ENCODE measurements at regions not wholly inside any gene's neighbourhood (a gene's known extent, or its start where the extent isn't known, plus 50 kb on each side); places are given as distances from the start of the nearest gene placed in this dataset.

GRCh38 chr2:241985986-241986329 is 116.4 kb downstream of the RTP5 start:
- WGBS: 70% methylated on average over 5 of the region's 5 CpGs
- Histone ChIP-seq H3K27me3 (no peaks in the 10 kb centered on the region), H3K4me3 (no peak overlapping the region), H3K36me3 (no peaks in the 10 kb centered on the region), H3K4me1 (no peaks in the 10 kb centered on the region), H3K9me3 (no peaks in the 10 kb centered on the region), H3K27ac (no peak overlapping the region)
- TF ChIP-seq POLR2AphosphoS5 (IDR thresholded peaks at IDR 0.05): no peak
- no peak for TF ChIP-seq POLR2A (IDR thresholded peaks at IDR 0.05)
- no peak for TF ChIP-seq EP300 (IDR thresholded peaks at IDR 0.05)
- TF ChIP-seq, protein P1, sequence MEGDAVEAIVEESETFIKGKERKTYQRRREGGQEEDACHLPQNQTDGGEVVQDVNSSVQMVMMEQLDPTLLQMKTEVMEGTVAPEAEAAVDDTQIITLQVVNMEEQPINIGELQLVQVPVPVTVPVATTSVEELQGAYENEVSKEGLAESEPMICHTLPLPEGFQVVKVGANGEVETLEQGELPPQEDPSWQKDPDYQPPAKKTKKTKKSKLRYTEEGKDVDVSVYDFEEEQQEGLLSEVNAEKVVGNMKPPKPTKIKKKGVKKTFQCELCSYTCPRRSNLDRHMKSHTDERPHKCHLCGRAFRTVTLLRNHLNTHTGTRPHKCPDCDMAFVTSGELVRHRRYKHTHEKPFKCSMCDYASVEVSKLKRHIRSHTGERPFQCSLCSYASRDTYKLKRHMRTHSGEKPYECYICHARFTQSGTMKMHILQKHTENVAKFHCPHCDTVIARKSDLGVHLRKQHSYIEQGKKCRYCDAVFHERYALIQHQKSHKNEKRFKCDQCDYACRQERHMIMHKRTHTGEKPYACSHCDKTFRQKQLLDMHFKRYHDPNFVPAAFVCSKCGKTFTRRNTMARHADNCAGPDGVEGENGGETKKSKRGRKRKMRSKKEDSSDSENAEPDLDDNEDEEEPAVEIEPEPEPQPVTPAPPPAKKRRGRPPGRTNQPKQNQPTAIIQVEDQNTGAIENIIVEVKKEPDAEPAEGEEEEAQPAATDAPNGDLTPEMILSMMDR (IDR thresholded peaks at IDR 0.05): no peak
- DNase-seq (ENCODE audit: low spot score in 2 of 2): peak in 1 of 2 donors; percentile 29

DNA sequence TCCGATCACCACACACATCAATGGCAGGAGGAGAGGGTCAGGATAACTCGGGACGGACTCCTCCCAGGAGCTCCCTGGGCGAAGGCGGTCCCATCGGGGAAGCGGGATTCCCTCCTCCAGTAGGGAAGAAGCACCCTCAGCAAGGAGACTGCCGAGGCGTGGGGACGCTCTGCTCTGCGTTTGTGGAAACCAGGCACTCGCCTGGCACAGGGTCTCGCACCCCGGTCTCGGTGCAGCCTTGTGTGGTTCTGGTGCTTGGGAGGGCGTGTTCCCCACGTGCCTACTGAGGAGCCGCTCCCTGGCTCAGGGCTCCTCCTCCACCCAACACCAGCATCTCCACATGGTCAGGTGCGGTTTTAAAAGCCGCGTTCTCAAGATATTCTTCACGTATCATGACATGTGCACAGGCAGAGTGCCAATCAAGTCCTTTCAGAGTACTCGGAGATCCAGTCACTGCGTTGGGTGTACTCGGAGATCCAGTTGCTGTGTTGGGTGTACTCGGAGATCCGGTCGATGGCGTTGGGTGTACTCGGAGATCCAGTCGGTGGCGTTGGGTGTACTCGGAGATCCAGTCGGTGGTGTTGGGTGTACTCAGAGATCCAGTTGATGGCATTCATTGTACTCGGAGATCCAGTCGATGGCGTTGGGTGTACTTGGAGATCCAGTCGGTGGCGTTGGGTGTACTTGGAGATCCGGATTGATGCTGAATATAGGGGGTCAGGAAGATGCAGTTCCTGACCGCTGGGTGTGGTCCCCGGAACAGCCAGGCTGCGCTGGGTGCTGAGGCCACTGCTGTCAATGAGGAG is 117.5 kb downstream of the RTP5 start:
- Histone ChIP-seq H3K9me3 (no peaks in the 10 kb centered on the region), H3K4me3 (no peak overlapping the region), H3K27me3 (no peaks in the 10 kb centered on the region), H3K27ac (no peak overlapping the region), H3K4me1 (no peaks in the 10 kb centered on the region), H3K36me3 (no peaks in the 10 kb centered on the region)
- no peak for TF ChIP-seq POLR2A (IDR thresholded peaks at IDR 0.05)
- no peak for TF ChIP-seq EP300 (IDR thresholded peaks at IDR 0.05)
- TF ChIP-seq, protein P1 (IDR thresholded peaks at IDR 0.05): no peak
- TF ChIP-seq POLR2AphosphoS5 (IDR thresholded peaks at IDR 0.05): no peak
- WGBS: 83% methylated on average over 32 of the region's 43 CpGs
- DNase-seq (ENCODE audit: low spot score in 2 of 2): peak in 1 of 2 donors; percentile 65

- no peaks in the 10 kb centered on the region for H3K9me3 ChIP-seq
Measured at GRCh38 chr2:241987726-241988125, 118.2 kb downstream of the RTP5 start.

GRCh38 chr2:241988146-241988545 is 118.6 kb downstream of the RTP5 start:
- Histone ChIP-seq H3K27ac (no peak overlapping the region), H3K9me3 (no peaks in the 10 kb centered on the region), H3K4me3 (no peak overlapping the region), H3K36me3 (no peaks in the 10 kb centered on the region), H3K27me3 (no peaks in the 10 kb centered on the region), H3K4me1 (no peaks in the 10 kb centered on the region)
- peak; percentile 36 to 62 for DNase-seq (ENCODE audit: low spot score in 2 of 2)
- TF ChIP-seq EP300 (IDR thresholded peaks at IDR 0.05): no peak
- 88% methylated on average over 11 of the region's 11 CpGs for WGBS

More at GRCh38 chr2:241987726-241988125, 118.2 kb downstream of the RTP5 start:
- 93% methylated on average over 24 of the region's 24 CpGs for WGBS
- H3K27me3 ChIP-seq: no peaks in the 10 kb centered on the region
- no peak for TF ChIP-seq EP300 (IDR thresholded peaks at IDR 0.05)
- TF ChIP-seq POLR2AphosphoS5 (IDR thresholded peaks at IDR 0.05): no peak
- TF ChIP-seq POLR2A (IDR thresholded peaks at IDR 0.05): no peak
- TF ChIP-seq, protein P1 (IDR thresholded peaks at IDR 0.05): no peak
- H3K36me3 ChIP-seq: no peaks in the 10 kb centered on the region
- no peak overlapping the region for H3K27ac ChIP-seq
- no peaks in the 10 kb centered on the region for H3K4me1 ChIP-seq
- no peak overlapping the region for H3K4me3 ChIP-seq
- DNase-seq (ENCODE audit: low spot score in 2 of 2): peak; percentile 21 to 50

- Histone ChIP-seq H3K4me3 (no peak overlapping the region), H3K27ac (no peak overlapping the region), H3K36me3 (no peaks in the 10 kb centered on the region), H3K27me3 (no peaks in the 10 kb centered on the region), H3K9me3 (no peaks in the 10 kb centered on the region), H3K4me1 (no peaks in the 10 kb centered on the region)
- 98% methylated on average over 7 of the region's 7 CpGs for WGBS
- peak; percentile 27 to 50 for DNase-seq (ENCODE audit: low spot score in 2 of 2)
- TF ChIP-seq EP300 (IDR thresholded peaks at IDR 0.05) (no peak), POLR2A (IDR thresholded peaks at IDR 0.05) (no peak), POLR2AphosphoS5 (IDR thresholded peaks at IDR 0.05) (no peak)
- TF ChIP-seq, protein P1 (IDR thresholded peaks at IDR 0.05): no peak
Measured at GRCh38 chr2:241989074-241989473, 119.5 kb downstream of the RTP5 start.

Data from suprapubic skin (tissue), 4 donors.